ENCODE measurements at regions not wholly inside any gene's neighbourhood (a gene's known extent, or its start where the extent isn't known, plus 50 kb on each side); places are given as distances from the start of the nearest gene placed in this dataset.
"Not testable (repeated sequence)": the region's sequence is repeated elsewhere in the genome, so short reads cannot be mapped to it uniquely, and the experiment has no call there.

DNA sequence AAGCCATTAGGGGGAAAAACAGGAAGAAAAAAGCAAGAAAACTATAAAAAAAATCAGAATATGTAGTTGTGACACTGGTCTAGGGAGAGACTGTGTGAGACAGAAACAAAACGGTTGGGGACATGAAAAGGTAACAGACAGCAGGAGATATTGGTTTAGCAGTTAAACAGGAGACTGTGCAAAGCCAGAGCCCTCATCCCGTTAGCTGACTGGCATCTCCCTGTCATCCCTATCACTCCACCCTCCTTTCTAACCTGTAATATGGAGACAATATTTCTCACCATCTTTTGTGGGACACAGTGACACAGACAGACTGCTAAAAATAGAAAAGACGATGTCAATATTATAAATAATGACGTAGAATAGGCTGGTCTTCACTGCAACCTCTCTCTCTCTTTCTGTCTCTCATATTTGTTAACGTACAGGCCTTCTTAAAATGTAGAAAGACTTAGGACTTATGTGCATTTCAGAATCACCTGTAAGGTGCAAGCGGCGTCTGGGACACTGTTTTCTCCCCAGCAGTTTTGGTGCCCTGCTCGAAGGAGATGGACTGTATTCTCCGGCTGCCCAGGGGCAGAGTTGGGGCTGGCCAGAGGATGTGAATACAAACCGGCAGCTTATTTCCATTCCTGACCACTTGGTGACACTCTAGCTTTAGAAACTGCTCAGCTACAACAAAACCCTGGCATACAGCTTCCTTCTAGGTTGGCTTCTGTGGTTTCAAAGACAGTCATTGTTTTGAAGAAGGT lies 190.6 kb downstream of the MAT2B start:
- DNase-seq (ENCODE audit: low read depth), result peak; percentile 60

- DNase-seq (ENCODE audit: low read depth), result no peak
Measured at GRCh38 chr5:163696579-163696887, 191.1 kb downstream of the MAT2B start.

DNA sequence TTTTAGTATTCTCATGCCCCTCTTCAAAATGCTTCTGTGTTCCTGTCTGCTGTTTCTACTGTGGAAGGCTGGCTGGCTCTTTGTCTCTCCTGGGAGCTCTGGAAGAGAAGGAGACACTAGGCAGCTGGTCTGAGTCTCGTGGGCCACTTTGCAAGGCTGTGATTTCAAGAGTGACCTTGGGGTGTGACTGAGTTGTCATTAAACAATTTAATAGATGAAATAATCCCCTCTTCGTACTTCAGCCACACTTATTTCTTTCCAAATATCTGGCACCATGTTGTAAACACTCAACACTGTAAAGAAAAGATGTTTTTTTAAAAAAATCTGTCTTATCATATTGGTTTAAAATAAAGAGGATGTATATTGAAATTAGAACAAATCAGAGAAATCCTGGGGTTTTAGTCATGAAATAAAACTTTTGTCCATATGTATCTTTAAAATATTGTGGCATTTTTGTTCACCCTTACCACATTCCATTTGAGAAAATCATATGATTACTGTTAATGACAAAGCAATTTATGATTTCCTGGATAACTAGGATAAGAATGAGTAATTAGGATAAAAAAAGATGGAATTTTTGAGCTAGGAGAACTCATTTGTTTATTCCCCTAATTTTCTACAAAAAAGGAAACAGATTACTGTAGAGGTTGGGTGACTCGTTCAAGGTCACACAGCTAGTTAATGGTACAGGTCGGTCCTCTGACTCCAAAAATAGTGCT lies 200.8 kb downstream of the MAT2B start:
- DNase-seq (ENCODE audit: low read depth), result peak; percentile 17

GRCh38 chr5:163712011-163712410 lies 206.6 kb downstream of the MAT2B start:
- peak; percentile 27 for DNase-seq (ENCODE audit: low read depth)

DNA sequence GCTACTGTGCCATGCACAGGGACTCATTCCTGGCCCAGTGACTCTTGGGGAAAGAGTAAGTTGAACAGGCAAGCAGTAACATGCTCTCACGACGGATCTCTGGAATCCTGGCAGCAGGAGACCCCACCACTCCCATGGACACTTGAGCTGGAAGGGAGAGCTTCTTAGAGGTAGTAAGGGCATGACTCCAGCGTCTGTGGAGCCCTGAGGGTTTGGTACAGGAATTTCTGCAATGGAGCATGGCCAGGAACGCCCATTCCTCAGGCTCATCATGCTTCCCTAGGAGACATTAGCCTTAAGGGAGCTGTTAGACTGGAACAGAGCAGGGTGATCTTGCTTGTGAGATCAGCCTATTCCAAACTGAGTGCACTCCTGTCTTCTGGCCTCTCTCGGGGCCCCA lies 212.9 kb downstream of the MAT2B start:
- DNase-seq (ENCODE audit: low read depth), result no peak

- no peak for DNase-seq (ENCODE audit: low read depth)
Measured at GRCh38 chr5:163724305-163724704, 218.9 kb downstream of the MAT2B start.

- DNase-seq (ENCODE audit: low read depth), result peak; percentile 26
Measured at GRCh38 chr5:163727028-163727427, 221.6 kb downstream of the MAT2B start.

DNA sequence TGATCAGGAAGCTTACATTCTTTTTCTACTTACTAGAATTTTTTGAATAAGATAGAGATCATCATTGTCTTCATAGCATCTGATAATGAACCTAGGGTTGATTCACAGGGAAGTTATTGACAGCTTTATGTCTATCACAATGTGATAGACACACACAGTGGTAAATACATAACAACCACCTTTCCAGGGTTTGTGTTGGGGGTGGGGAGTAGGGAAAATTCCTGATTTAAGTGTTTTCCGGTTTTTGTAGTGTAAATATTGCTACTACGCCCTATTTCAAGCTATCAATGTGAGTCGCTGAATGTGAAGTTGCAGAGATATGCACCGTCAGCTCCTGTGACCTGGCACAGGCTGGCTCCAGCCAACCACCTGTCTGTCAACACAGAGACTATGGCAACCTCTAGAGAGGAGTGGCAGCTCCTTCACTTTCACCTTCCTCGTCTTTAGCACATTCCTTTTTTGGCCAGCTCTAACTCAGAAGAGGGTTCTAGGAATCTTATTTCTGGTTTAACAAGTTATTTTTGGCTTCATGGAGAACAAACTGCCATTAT lies 224.9 kb downstream of the MAT2B start:
- no peak for DNase-seq (ENCODE audit: low read depth)

DNA sequence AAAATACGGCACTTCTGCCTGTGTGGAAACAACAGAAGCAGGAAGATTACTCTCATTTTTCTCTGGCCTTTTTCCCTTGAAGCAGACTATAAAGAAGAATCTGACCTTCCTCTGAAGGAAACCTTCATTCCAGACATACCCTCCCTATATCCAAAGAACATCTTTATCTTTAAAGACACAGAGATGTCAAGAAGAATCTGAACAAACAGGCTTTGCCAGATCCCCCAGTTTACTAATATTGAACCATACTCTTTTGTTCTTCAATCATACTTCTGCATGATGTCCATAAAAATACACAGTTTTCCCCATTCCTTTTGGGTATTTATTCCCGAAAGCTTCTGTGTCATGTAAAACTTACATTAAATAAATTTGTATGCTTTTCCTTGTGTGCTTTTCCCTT lies 225.8 kb downstream of the MAT2B start:
- no peak for DNase-seq (ENCODE audit: low read depth)

GRCh38 chr5:163735069-163735468 lies 229.7 kb downstream of the MAT2B start:
- no peak for DNase-seq (ENCODE audit: low read depth)

- no peak for DNase-seq (ENCODE audit: low read depth)
Measured at GRCh38 chr5:163747586-163747985, 242.2 kb downstream of the MAT2B start.

- DNase-seq (ENCODE audit: low read depth), result no peak
Measured at GRCh38 chr5:163748934-163749333, 243.5 kb downstream of the MAT2B start.

DNA sequence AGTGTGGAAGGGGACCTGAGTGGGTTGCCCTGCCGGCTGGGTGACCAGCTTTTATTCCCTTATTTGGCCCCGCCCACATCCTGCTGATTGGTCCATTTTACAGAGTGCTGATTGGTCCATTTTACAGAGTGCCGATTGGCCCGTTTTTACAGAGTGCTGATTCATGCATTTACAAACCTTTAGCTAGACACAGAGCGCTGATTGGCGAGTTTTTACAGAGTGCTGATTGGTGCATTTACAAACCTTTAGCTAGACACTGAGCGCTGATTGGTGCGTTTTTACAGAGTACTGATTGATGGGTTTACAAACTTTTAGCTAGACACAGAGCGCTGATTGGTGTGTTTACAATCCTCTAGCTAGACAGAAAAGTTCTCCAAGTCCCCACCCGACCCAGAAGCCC lies 245.0 kb downstream of the MAT2B start:
- DNase-seq (ENCODE audit: low read depth), result not testable (repeated sequence)

DNA sequence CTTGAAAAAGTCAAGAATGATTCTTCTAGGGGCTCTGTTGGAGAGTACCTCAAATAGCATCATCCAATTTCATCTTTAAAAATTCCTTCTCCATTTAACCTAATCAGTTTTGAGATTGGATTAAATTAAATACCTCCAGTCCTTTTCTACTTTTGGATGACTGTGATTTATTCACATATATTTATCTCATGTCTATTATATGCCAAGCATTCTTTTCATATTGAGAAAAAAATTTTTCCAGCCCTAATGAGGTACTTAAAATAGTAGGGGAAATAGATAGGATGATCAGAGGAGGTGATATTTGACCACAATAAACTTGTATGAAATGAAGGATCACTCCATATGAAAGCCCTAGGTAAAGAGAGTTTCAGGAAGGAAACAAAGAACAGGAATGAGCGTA lies 250.1 kb downstream of the MAT2B start:
- DNase-seq (ENCODE audit: low read depth), result no peak

DNA sequence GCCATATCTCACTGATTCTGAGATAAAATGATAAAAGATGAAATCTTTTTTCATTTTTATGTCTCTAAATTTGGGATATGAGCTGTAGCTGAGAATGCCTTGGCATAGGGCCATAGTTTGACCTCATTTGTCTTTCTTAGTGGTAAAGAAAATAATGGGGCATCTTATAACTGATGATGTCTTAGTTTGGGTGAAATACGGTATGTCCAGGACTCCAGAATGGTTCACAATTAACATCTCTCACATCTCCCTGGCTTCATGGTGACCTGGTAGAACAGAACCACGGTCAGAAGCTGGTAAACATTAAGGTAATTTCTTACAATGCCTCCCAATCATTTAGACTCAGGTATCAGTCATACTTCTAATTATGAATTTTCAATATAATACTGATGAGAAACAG lies 250.8 kb downstream of the MAT2B start:
- DNase-seq (ENCODE audit: low read depth), result no peak

GRCh38 chr5:163757344-163757743 lies 251.9 kb downstream of the MAT2B start:
- no peak for DNase-seq (ENCODE audit: low read depth)

DNA sequence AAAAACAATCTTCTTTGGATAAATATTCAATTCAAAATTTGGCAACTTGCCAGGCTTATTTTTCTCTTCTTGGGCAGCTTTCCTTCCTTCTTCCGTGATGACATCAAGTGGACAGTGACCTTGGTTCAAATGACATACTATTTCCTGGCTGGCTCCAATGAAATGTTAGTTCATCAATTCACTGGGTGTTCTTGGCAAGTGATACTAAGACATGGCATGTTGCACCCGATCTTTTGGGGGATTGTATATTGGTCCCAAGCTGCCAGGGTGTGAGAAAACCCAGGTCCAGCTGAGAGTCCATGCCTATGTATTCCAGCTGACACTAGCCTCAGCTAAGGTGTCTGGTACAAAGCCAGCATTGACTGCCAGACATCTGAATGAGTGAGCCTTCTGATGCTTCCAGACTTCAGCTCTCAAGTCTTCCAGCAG lies 252.9 kb downstream of the MAT2B start:
- no peak for DNase-seq (ENCODE audit: low read depth)

DNA sequence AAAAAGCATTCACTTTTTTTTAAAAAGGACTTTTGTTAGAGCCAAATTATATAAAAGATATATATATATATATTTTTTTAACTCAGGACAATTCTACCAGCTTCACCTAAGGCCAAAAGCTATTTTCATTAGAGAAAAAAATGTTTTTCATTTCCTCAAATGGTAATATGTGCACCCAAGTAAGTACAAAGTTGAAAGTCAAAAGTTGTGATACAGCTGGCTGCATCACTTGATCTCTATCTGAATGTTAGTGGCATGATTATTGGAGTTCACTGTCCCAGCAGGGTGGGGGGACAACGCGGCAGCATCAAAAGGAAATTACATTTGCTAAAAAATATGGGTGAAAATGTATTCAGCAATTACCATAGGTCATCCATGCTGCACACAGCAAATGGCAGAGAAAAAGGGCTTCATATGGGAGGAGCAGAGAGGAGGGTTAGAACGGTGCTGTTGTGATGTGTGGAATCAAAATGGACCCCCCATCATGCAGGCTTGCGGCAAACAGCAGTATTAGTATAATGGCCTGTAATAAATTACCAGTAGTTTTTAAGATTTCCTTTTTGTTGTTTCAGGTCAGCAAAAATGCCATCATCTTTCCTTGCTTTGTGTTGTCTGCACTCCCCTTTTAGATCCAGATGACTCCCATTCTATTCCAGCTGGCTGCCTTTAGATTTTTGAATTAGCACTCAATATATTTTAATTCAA lies 253.7 kb downstream of the MAT2B start:
- DNase-seq (ENCODE audit: low read depth), result no peak

DNA sequence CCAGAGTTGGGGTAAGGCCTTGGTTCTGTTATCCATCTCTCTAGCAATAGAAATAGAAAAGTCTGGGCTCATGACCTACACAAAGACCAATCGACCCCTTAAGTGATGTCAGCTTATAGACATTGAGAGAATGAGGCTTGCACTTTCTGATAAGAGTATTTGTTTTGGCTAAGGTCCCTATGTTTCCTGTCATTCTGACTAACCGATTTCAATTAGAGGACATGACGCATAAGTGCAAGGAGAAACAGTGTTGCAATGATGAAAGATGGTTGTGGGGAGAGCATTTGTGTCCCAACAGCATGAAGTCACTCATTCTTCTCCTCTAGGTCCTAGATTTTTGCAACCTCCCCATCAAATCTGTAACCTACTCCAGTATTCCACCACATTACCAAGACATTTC lies 255.1 kb downstream of the MAT2B start:
- DNase-seq (ENCODE audit: low read depth), result peak; percentile 64

GRCh38 chr5:163766936-163767670 lies 261.7 kb downstream of the MAT2B start:
- DNase-seq (ENCODE audit: low read depth), result no peak

DNA sequence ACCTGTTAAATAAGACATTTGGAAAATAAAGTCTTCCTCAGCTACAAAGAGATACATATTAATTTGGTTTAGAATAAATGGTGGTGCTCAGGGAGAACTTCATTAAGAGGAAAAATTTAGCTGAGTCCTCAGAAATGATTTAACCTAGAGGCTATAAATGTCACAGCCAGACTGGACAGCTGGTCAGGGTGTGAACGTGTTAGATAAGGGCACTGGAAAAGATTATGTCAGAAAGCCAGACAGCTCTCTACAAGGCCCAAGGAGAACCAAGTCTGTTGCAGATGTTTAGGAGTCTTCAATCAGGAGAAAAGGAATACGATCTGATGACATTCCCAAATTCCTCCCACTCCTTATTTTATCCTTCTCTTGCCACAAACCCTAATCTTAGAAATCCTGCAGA lies 265.2 kb downstream of the MAT2B start:
- no peak for DNase-seq (ENCODE audit: low read depth)

- DNase-seq (ENCODE audit: low read depth), result peak; percentile 1
Measured at GRCh38 chr5:163772241-163772640, 266.8 kb downstream of the MAT2B start.

Data from RPMI7951 (cell line).